ENCODE measurements at regions not wholly inside any gene's neighbourhood (a gene's known extent, or its start where the extent isn't known, plus 50 kb on each side); places are given as distances from the start of the nearest gene placed in this dataset.

DNA sequence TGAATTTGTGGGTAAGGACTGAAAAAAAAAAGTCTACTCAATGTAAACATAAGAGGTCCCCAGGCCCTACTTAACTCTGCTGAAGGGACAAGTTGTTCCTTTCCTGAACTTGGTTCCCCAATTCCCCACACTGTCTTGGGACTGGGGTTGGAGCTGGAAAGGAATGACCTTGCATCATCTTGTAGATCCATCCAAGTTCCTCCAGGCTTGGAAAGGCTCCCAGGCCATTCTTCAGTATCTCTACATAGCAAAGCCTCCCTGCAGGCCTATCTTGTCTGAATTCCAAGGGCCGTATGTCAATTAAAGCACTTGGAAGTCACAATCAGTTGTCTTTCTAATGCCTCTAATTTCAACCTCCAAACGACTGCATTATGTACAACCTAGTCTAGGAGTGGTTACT, 361.2 kb downstream of the TMEM135 start:
- H3K36me3 ChIP-seq, result no peaks in the 10 kb centered on the region
- TF ChIP-seq, protein P1, sequence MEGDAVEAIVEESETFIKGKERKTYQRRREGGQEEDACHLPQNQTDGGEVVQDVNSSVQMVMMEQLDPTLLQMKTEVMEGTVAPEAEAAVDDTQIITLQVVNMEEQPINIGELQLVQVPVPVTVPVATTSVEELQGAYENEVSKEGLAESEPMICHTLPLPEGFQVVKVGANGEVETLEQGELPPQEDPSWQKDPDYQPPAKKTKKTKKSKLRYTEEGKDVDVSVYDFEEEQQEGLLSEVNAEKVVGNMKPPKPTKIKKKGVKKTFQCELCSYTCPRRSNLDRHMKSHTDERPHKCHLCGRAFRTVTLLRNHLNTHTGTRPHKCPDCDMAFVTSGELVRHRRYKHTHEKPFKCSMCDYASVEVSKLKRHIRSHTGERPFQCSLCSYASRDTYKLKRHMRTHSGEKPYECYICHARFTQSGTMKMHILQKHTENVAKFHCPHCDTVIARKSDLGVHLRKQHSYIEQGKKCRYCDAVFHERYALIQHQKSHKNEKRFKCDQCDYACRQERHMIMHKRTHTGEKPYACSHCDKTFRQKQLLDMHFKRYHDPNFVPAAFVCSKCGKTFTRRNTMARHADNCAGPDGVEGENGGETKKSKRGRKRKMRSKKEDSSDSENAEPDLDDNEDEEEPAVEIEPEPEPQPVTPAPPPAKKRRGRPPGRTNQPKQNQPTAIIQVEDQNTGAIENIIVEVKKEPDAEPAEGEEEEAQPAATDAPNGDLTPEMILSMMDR (IDR thresholded peaks at IDR 0.05), result no peak
- no peaks in the 10 kb centered on the region for H3K9me3 ChIP-seq
- H3K27ac ChIP-seq, result no peak overlapping the region
- no peak overlapping the region for H3K4me3 ChIP-seq (ENCODE audit: low read depth in 1 of 2, low read length in 1 of 2)
- H3K27me3 ChIP-seq, result no peaks in the 10 kb centered on the region
- no peaks in the 10 kb centered on the region for H3K4me1 ChIP-seq (ENCODE audit: control insufficient read depth in 1 of 2, insufficient read depth in 1 of 2, low read depth in 1 of 2, low read length in 1 of 2)

- no peaks in the 10 kb centered on the region for H3K36me3 ChIP-seq
- no peaks in the 10 kb centered on the region for H3K9me3 ChIP-seq
- H3K27me3 ChIP-seq, result no peaks in the 10 kb centered on the region
- H3K27ac ChIP-seq, result no peak overlapping the region
- H3K4me3 ChIP-seq (ENCODE audit: low read depth in 1 of 2, low read length in 1 of 2), result no peak overlapping the region
- TF ChIP-seq, protein P1 (IDR thresholded peaks at IDR 0.05), result no peak
- no peaks in the 10 kb centered on the region for H3K4me1 ChIP-seq (ENCODE audit: control insufficient read depth in 1 of 2, insufficient read depth in 1 of 2, low read depth in 1 of 2, low read length in 1 of 2)
Measured at GRCh38 chr11:87397011-87397865, 359.5 kb downstream of the TMEM135 start.

GRCh38 chr11:87394924-87395323, 357.2 kb downstream of the TMEM135 start:
- Histone ChIP-seq H3K36me3 (no peaks in the 10 kb centered on the region), H3K27ac (no peak overlapping the region), H3K9me3 (no peaks in the 10 kb centered on the region), H3K27me3 (no peaks in the 10 kb centered on the region), H3K4me1 (ENCODE audit: control insufficient read depth in 1 of 2, insufficient read depth in 1 of 2, low read depth in 1 of 2, low read length in 1 of 2) (no peaks in the 10 kb centered on the region), H3K4me3 (ENCODE audit: low read depth in 1 of 2, low read length in 1 of 2) (no peak overlapping the region)
- TF ChIP-seq, protein P1 (IDR thresholded peaks at IDR 0.05), result no peak

DNA sequence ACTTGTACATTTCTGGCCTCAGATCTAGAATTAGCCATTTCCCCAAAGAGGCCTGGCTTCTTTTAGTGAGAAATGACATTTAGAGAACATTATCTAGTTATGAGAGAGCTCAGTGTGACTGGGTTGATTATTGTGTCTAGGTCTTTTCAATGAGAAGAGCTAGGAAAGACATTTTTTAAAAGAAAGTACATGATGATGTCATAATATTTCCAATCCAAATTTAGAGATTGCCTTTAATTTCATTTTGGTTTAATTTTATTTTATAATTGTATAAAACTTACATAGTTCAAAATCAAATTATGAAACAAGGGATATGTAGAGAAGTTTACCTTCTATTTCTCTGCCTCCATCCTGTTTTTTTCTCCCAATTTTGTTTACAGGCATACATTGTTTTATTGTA, 354.9 kb downstream of the TMEM135 start:
- Histone ChIP-seq H3K9me3 (no peaks in the 10 kb centered on the region), H3K27ac (no peak overlapping the region), H3K27me3 (no peaks in the 10 kb centered on the region), H3K4me3 (ENCODE audit: low read depth in 1 of 2, low read length in 1 of 2) (no peak overlapping the region), H3K4me1 (ENCODE audit: control insufficient read depth in 1 of 2, insufficient read depth in 1 of 2, low read depth in 1 of 2, low read length in 1 of 2) (no peaks in the 10 kb centered on the region), H3K36me3 (no peaks in the 10 kb centered on the region)
- TF ChIP-seq, protein P1 (IDR thresholded peaks at IDR 0.05), result no peak

GRCh38 chr11:87391496-87391895, 353.8 kb downstream of the TMEM135 start:
- Histone ChIP-seq H3K27me3 (no peaks in the 10 kb centered on the region), H3K4me3 (ENCODE audit: low read depth in 1 of 2, low read length in 1 of 2) (no peak overlapping the region), H3K36me3 (no peaks in the 10 kb centered on the region), H3K27ac (no peak overlapping the region), H3K4me1 (ENCODE audit: control insufficient read depth in 1 of 2, insufficient read depth in 1 of 2, low read depth in 1 of 2, low read length in 1 of 2) (no peaks in the 10 kb centered on the region), H3K9me3 (no peaks in the 10 kb centered on the region)
- TF ChIP-seq, protein P1 (IDR thresholded peaks at IDR 0.05), result no peak

All from neutrophil (primary cell).